IMR-90 (cell line): ENCODE measurements at regions not wholly inside any gene's neighbourhood (a gene's known extent, or its start where the extent isn't known, plus 50 kb on each side); places are given as distances from the start of the nearest gene placed in this dataset.
"Not testable (repeated sequence)": the region's sequence is repeated elsewhere in the genome, so short reads cannot be mapped to it uniquely, and the experiment has no call there.

ENCODE experiments used
- ATAC-seq: fragments of 200-7000 bp; cut with Tn5 transposase; 2 replicates; pipeline ENCODE4 v1.9.1; 2020; ENCODE audit warnings: low read depth, mild to moderate bottlenecking, moderate library complexity
- BruUV-seq: library from RNA; stranded (reverse); fragments of 400-500 nt; replicated peaks from 2 replicates; lab custom pipeline; 2021; lab: Mats Ljungman, UMichigan
- CTCF ChIA-PET: fragments of 300-600 bp; formaldehyde crosslinking; extraction: SDS; loops from one replicate; lab custom pipeline; 2021; ENCODE audit warnings: antibody characterized with exemption; lab: Yijun Ruan, JAX
- POLR2A ChIA-PET: fragments of 300-600 bp; sonication (Branson Sonifier 250); formaldehyde crosslinking; loops from one replicate; lab custom pipeline; 2022; ENCODE audit warnings: antibody characterized with exemption; ENCODE audit not compliant: unreplicated experiment; lab: Charles Lee
- DNase-seq: peaks from one replicate; pipeline ENCODE4 v3.0.0; 2013
- H2AFZ ChIP-seq: replicated peaks from 2 replicates; pipeline ENCODE3; 2013; ENCODE audit warnings: low read length, mild to moderate bottlenecking; ENCODE audit not compliant: poor library complexity
- H2AK5ac ChIP-seq: 2 replicates; pipeline ENCODE4 v1.6.1; 2013; ENCODE audit warnings: low read depth, low read length, inconsistent platforms
- H2AK9ac ChIP-seq: replicated peaks from 2 replicates; pipeline ENCODE3; 2013; ENCODE audit warnings: mild to moderate bottlenecking, low read depth, low read length, moderate library complexity; ENCODE audit not compliant: poor library complexity
- H2BK120ac ChIP-seq: 2 replicates; pipeline ENCODE4 v1.6.1; 2013; ENCODE audit warnings: low read depth, low read length, inconsistent platforms
- H2BK15ac ChIP-seq: 3 replicates; pipeline ENCODE4 v1.6.1; 2013; ENCODE audit warnings: low read depth, low read length, inconsistent platforms
- H2BK20ac ChIP-seq: 2 replicates; pipeline ENCODE4 v1.6.1; 2013; ENCODE audit warnings: low read depth, mild to moderate bottlenecking, inconsistent platforms, low read length, moderate library complexity
- H2BK5ac ChIP-seq: 2 replicates; pipeline ENCODE4 v1.6.1; 2013; ENCODE audit warnings: mild to moderate bottlenecking, low read depth, low read length, inconsistent platforms; ENCODE audit not compliant: poor library complexity, severe bottlenecking
- H3K14ac ChIP-seq: replicated peaks from 2 replicates; pipeline ENCODE4 v1.6.1; 2013; ENCODE audit warnings: low read depth, low read length, inconsistent platforms
- H3K18ac ChIP-seq: 2 replicates; pipeline ENCODE4 v1.6.1; 2013; ENCODE audit warnings: low read depth, low read length, control low read depth
- H3K23ac ChIP-seq: 2 replicates; pipeline ENCODE4 v1.6.1; 2013; ENCODE audit warnings: low read depth, low read length, inconsistent platforms
- H3K27ac ChIP-seq: 2 replicates; pipeline ENCODE4 v1.5.1; 2013; ENCODE audit warnings: mild to moderate bottlenecking, control low read depth, low read length; ENCODE audit not compliant: insufficient read depth
- H3K27me3 ChIP-seq: 2 replicates; pipeline ENCODE4 v1.6.1; 2013; ENCODE audit warnings: low read length; ENCODE audit not compliant: control insufficient read depth, insufficient read depth
- H3K36me3 ChIP-seq: 2 replicates; pipeline ENCODE4 v1.6.1; 2013; ENCODE audit warnings: low read length, mixed read lengths; ENCODE audit not compliant: control insufficient read depth, insufficient read depth
- H3K4ac ChIP-seq: 2 replicates; pipeline ENCODE4 v1.6.1; 2013; ENCODE audit warnings: low read depth, low read length, inconsistent platforms
- H3K4me1 ChIP-seq: 2 replicates; pipeline ENCODE4 v1.6.1; 2013; ENCODE audit warnings: low read length, mixed read lengths; ENCODE audit not compliant: control insufficient read depth, insufficient read depth
- H3K4me2 ChIP-seq: 2 replicates; pipeline ENCODE4 v1.6.1; 2013; ENCODE audit warnings: low read depth, mild to moderate bottlenecking, control low read depth, low read length, moderate library complexity
- H3K4me3 ChIP-seq: 2 replicates; pipeline ENCODE4 v1.5.1; 2013; ENCODE audit warnings: low read depth, mild to moderate bottlenecking, control low read depth, low read length, moderate library complexity; ENCODE audit not compliant: insufficient read depth
- H3K56ac ChIP-seq: 2 replicates; pipeline ENCODE4 v1.6.1; 2013; ENCODE audit warnings: low read length, inconsistent platforms; ENCODE audit not compliant: insufficient read depth; ENCODE audit errors: extremely low read depth
- H3K79me1 ChIP-seq, 2 experiments: 2 replicates each; pipeline ENCODE4 v1.6.1; 2013; ENCODE audit warnings: low read length in 2 of 2, inconsistent platforms in 1 of 2, low read depth in 1 of 2
- H3K9ac ChIP-seq: 2 replicates; pipeline ENCODE4 v1.6.1; 2013; ENCODE audit warnings: low read depth, low read length, control low read depth
- H3K9me1 ChIP-seq: 2 replicates; pipeline ENCODE4 v1.6.1; 2013; ENCODE audit warnings: low read length, inconsistent platforms; ENCODE audit not compliant: insufficient read depth
- H3K9me3 ChIP-seq: 2 replicates; pipeline ENCODE4 v1.6.1; 2013; ENCODE audit warnings: low read length; ENCODE audit not compliant: control insufficient read depth, insufficient read depth
- H4K20me1 ChIP-seq: 2 replicates; pipeline ENCODE4 v1.6.1; 2013; ENCODE audit warnings: low read length, inconsistent platforms; ENCODE audit not compliant: insufficient read depth
- H4K5ac ChIP-seq: 2 replicates; pipeline ENCODE4 v1.6.1; 2013; ENCODE audit warnings: mild to moderate bottlenecking, low read depth, low read length, control low read depth
- H4K8ac ChIP-seq, 2 experiments: 2 replicates each; pipeline ENCODE4 v1.6.1; 2013; ENCODE audit warnings: low read depth in 2 of 2, low read length in 2 of 2, control low read depth in 1 of 2, inconsistent platforms in 1 of 2
- H4K91ac ChIP-seq: 2 replicates; pipeline ENCODE4 v1.6.1; 2013; ENCODE audit warnings: low read depth, low read length, inconsistent platforms; ENCODE audit not compliant: insufficient read depth
- WGBS, 2 experiments: methylation state at CpG; one replicate each; pipeline versions ENCODE4 v1.1.5 to v1.1.7; 2013; ENCODE audit warnings: missing lambda C conversion rate in 2 of 2; ENCODE audit not compliant: insufficient read length in 1 of 2; ENCODE audit errors: extremely low coverage in 2 of 2; 5-methylcytosine and 5-hydroxymethylcytosine counted together
- dilution Hi-C: fragments of 300-500 bp; cut with HindIII; formaldehyde crosslinking; loops from one replicate; pipeline ENCODE4 v1.14.3; 2018; ENCODE audit warnings: low sequenced_read_pairs; ENCODE audit not compliant: unreplicated experiment
- in situ Hi-C: fragments of 300-500 bp; cut with MboI; formaldehyde crosslinking; loops from 3 replicates; pipeline ENCODE4 v1.14.3; 2019; ENCODE audit warnings: low sequenced_read_pairs, inconsistent platforms, mixed read lengths
- intact Hi-C: fragments of 100-400 bp; cut with micrococcal nuclease; formaldehyde crosslinking; loops from 2 replicates; pipeline ENCODE4 v1.10.0; 2022

DNA sequence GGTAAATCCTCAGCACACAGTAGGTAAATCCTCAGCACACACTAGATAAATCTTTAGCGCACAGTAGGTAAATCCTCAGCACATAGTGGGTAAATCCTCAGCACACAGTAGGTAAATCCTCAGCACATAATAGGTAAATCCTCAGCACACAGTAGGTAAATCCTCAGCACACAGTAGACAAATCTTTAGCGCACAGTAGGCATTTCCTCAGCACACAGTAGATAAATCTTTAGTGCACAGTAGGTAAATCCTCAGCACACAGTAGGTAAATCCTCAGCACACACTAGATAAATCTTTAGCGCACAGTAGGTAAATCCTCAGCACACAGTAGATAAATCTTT, 102.0 kb downstream of the MICALL2 start:
- H2AFZ ChIP-seq, H2BK5ac ChIP-seq, CTCF ChIA-PET, H3K18ac ChIP-seq, BruUV-seq, H3K9ac ChIP-seq, H2BK120ac ChIP-seq, H4K20me1 ChIP-seq, H2AK9ac ChIP-seq, H4K91ac ChIP-seq, H3K4me3 ChIP-seq, H2BK20ac ChIP-seq, H3K4me1 ChIP-seq, H3K27ac ChIP-seq, H3K36me3 ChIP-seq, H4K8ac ChIP-seq, dilution Hi-C loops, H3K4ac ChIP-seq, H3K4me2 ChIP-seq, H3K14ac ChIP-seq, in situ Hi-C loops, DNase-seq, ATAC-seq, H3K9me1 ChIP-seq, H2BK15ac ChIP-seq, H4K5ac ChIP-seq, H3K9me3 ChIP-seq, H2AK5ac ChIP-seq, intact Hi-C loops, H3K79me1 ChIP-seq, H3K23ac ChIP-seq, POLR2A ChIA-PET, H3K56ac ChIP-seq: not testable (repeated sequence)
- peaks cover 17% of the 10 kb centered on the region for H3K27me3 ChIP-seq
- 100% methylated on average over 2 of the region's 3 CpGs; no CpG with 5 or more reads in 1 of the 2 experiments for WGBS, 2 experiments
